Thyroid gland (tissue), 4 donors: ENCODE measurements at regions not wholly inside any gene's neighbourhood (a gene's known extent, or its start where the extent isn't known, plus 50 kb on each side); places are given as distances from the start of the nearest gene placed in this dataset.

Experiments
- CTCF ChIP-seq, 6 experiments: fragments of 200-600 bp in 3 of 6; fragments of 450-650 bp in 3 of 6; sonication (generic) in 3 of 6; IDR thresholded peaks; one replicate each; pipeline ENCODE4 v1.5.1; 2016 to 2019; ENCODE audit warnings: antibody characterized with exemption in 6 of 6, mild to moderate bottlenecking in 2 of 6, inconsistent platforms in 1 of 6, moderate library complexity in 1 of 6
- POLR2A ChIP-seq, 2 donors: fragments of 450-650 bp; IDR thresholded peaks; one replicate each; pipeline ENCODE4 v1.6.1; 2017; ENCODE audit warnings: antibody characterized with exemption in 2 of 2, mild to moderate bottlenecking in 2 of 2, moderate library complexity in 1 of 2

DNA sequence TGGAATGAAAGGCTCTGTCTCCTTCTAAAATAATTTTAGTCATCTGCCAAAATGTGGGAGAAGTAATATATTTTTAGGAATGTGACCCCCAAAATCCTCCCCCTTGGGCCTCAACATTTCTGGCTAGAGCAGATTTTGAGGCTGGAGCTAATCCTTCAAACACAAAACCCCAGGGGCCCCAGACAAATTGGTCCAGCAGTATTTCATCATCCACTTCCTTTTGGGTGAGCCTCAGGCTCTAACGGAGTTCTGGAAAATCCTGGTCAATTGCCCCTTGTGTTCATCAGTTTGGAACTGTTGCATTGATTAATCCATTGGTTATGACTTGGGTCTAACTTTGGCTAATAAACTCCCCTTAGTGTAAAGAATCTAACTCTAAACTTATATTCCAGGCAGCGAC lies 67.4 kb upstream of the PCDH19 start:
- TF ChIP-seq CTCF (IDR thresholded peaks at IDR 0.05) (no peak), POLR2A (IDR thresholded peaks at IDR 0.05) (no peak)
